ENCODE measurements at regions not wholly inside any gene's neighbourhood (a gene's known extent, or its start where the extent isn't known, plus 50 kb on each side); places are given as distances from the start of the nearest gene placed in this dataset.
"Not testable (repeated sequence)": the region's sequence is repeated elsewhere in the genome, so short reads cannot be mapped to it uniquely, and the experiment has no call there.

DNA sequence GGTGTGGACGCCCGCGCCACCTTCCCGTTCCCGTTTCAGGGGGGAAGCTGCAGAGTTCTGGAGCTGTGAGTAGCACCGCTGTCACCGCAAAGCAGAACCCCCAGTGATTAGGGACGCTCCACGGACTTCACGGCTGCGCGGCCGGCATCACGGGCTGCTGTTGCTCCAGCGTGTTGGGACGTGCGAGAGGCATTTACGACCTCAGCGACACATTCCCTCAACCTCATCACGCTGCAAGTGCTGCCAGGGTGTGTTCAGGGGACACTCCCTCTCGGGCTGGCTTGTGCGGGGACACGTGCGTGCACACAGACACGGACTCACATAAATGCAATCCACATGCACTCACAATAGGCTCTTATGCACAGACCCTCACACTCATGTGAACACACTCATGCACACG, 187.9 kb downstream of the NPIPB11 start:
- TF ChIP-seq, protein P1, sequence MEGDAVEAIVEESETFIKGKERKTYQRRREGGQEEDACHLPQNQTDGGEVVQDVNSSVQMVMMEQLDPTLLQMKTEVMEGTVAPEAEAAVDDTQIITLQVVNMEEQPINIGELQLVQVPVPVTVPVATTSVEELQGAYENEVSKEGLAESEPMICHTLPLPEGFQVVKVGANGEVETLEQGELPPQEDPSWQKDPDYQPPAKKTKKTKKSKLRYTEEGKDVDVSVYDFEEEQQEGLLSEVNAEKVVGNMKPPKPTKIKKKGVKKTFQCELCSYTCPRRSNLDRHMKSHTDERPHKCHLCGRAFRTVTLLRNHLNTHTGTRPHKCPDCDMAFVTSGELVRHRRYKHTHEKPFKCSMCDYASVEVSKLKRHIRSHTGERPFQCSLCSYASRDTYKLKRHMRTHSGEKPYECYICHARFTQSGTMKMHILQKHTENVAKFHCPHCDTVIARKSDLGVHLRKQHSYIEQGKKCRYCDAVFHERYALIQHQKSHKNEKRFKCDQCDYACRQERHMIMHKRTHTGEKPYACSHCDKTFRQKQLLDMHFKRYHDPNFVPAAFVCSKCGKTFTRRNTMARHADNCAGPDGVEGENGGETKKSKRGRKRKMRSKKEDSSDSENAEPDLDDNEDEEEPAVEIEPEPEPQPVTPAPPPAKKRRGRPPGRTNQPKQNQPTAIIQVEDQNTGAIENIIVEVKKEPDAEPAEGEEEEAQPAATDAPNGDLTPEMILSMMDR (IDR thresholded peaks at IDR 0.05): not testable (repeated sequence)
- not testable (repeated sequence) for TF ChIP-seq EP300 (IDR thresholded peaks at IDR 0.05)

All from sigmoid colon (tissue), 4 donors.